SK-N-SH (cell line): ENCODE measurements at regions not wholly inside any gene's neighbourhood (a gene's known extent, or its start where the extent isn't known, plus 50 kb on each side); places are given as distances from the start of the nearest gene placed in this dataset.

Experiments
- ELF1 ChIP-seq: IDR thresholded peaks from 2 replicates; pipeline ENCODE4 v1.4.0; 2012
- EP300 ChIP-seq, 2 experiments: IDR thresholded peaks; 2 replicates each; pipeline versions ENCODE4 v1.4.0 to v1.6.1; 2012; ENCODE audit warnings: borderline replicate concordance in 1 of 2, low read depth in 1 of 2, low read length in 1 of 2
- FOXM1 ChIP-seq: IDR thresholded peaks from 2 replicates; pipeline ENCODE4 v1.4.0; 2012; ENCODE audit warnings: low read depth, mild to moderate bottlenecking
- GABPA ChIP-seq: IDR thresholded peaks from 2 replicates; pipeline ENCODE4 v1.4.0; 2012; ENCODE audit warnings: low read depth, mild to moderate bottlenecking
- POLR2AphosphoS5 ChIP-seq: IDR thresholded peaks from 2 replicates; pipeline ENCODE4 v1.6.1; 2012; ENCODE audit warnings: low read depth, low read length
- RAD21 ChIP-seq: IDR thresholded peaks from 2 replicates; pipeline ENCODE4 v1.6.1; 2012; ENCODE audit warnings: mild to moderate bottlenecking, low read length
- RCOR1 ChIP-seq: fragments of 150-350 bp; IDR thresholded peaks from 2 replicates; pipeline ENCODE4 v1.6.1; 2017; ENCODE audit warnings: antibody characterized with exemption, low read length
- SIN3A ChIP-seq: IDR thresholded peaks from 2 replicates; pipeline ENCODE4 v1.6.1; 2012; ENCODE audit warnings: low read depth, mild to moderate bottlenecking, low read length, moderate library complexity, borderline replicate concordance
- SMC3 ChIP-seq: IDR thresholded peaks from 2 replicates; pipeline ENCODE4 v1.6.1; 2012; ENCODE audit warnings: low read depth, low read length, improper control_type of control experiment
- TAF1 ChIP-seq: IDR thresholded peaks from 2 replicates; pipeline ENCODE4 v1.6.1; 2012; ENCODE audit warnings: low read depth, mild to moderate bottlenecking, low read length, moderate library complexity, borderline replicate concordance
- TEAD4 ChIP-seq: IDR thresholded peaks from 2 replicates; pipeline ENCODE4 v1.4.0; 2012; ENCODE audit warnings: mild to moderate bottlenecking, borderline replicate concordance; ENCODE audit not compliant: insufficient read depth
- TF ChIP-seq, protein P1 (sequence below): fragments of 200-600 bp; sonication (generic); IDR thresholded peaks from 2 replicates; pipeline ENCODE4 v1.6.1; 2017; ENCODE audit warnings: antibody characterized with exemption, mild to moderate bottlenecking, moderate library complexity
- TF ChIP-seq, protein P2 (sequence below): IDR thresholded peaks from 2 replicates; pipeline ENCODE4 v1.6.1; 2012; ENCODE audit warnings: mild to moderate bottlenecking, low read depth, low read length, moderate library complexity

- TF ChIP-seq, protein P1, sequence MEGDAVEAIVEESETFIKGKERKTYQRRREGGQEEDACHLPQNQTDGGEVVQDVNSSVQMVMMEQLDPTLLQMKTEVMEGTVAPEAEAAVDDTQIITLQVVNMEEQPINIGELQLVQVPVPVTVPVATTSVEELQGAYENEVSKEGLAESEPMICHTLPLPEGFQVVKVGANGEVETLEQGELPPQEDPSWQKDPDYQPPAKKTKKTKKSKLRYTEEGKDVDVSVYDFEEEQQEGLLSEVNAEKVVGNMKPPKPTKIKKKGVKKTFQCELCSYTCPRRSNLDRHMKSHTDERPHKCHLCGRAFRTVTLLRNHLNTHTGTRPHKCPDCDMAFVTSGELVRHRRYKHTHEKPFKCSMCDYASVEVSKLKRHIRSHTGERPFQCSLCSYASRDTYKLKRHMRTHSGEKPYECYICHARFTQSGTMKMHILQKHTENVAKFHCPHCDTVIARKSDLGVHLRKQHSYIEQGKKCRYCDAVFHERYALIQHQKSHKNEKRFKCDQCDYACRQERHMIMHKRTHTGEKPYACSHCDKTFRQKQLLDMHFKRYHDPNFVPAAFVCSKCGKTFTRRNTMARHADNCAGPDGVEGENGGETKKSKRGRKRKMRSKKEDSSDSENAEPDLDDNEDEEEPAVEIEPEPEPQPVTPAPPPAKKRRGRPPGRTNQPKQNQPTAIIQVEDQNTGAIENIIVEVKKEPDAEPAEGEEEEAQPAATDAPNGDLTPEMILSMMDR, result no peak
- TF ChIP-seq RCOR1 (no peak), EP300 (IDR thresholded peaks at IDR 0.05; ENCODE audit: borderline replicate concordance in 1 of 2, low read depth in 1 of 2, low read length in 1 of 2) (no peak), SIN3A (no peak), SMC3 (no peak), ELF1 (no peak), FOXM1 (no peak), TAF1 (no peak), GABPA (no peak), RAD21 (no peak), POLR2AphosphoS5 (no peak), TEAD4 (no peak)
- TF ChIP-seq, protein P2, sequence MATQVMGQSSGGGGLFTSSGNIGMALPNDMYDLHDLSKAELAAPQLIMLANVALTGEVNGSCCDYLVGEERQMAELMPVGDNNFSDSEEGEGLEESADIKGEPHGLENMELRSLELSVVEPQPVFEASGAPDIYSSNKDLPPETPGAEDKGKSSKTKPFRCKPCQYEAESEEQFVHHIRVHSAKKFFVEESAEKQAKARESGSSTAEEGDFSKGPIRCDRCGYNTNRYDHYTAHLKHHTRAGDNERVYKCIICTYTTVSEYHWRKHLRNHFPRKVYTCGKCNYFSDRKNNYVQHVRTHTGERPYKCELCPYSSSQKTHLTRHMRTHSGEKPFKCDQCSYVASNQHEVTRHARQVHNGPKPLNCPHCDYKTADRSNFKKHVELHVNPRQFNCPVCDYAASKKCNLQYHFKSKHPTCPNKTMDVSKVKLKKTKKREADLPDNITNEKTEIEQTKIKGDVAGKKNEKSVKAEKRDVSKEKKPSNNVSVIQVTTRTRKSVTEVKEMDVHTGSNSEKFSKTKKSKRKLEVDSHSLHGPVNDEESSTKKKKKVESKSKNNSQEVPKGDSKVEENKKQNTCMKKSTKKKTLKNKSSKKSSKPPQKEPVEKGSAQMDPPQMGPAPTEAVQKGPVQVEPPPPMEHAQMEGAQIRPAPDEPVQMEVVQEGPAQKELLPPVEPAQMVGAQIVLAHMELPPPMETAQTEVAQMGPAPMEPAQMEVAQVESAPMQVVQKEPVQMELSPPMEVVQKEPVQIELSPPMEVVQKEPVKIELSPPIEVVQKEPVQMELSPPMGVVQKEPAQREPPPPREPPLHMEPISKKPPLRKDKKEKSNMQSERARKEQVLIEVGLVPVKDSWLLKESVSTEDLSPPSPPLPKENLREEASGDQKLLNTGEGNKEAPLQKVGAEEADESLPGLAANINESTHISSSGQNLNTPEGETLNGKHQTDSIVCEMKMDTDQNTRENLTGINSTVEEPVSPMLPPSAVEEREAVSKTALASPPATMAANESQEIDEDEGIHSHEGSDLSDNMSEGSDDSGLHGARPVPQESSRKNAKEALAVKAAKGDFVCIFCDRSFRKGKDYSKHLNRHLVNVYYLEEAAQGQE, result no peak
Observed at GRCh38 chr1:103362348-103363007, 163.0 kb upstream of the RNPC3 start.
